ENCODE measurements at regions not wholly inside any gene's neighbourhood (a gene's known extent, or its start where the extent isn't known, plus 50 kb on each side); places are given as distances from the start of the nearest gene placed in this dataset.

- TF ChIP-seq CTCF (conservative IDR thresholded peaks at IDR 0.05): no peak
- Mint-ChIP-seq H3K4me1 (ENCODE audit: unreplicated experiment) (peaks cover 31% of the 10 kb centered on the region), H3K4me3 (peak overlapping the region; percentile 26), H3K27me3 (no peaks in the 10 kb centered on the region), H3K9me3 (no peaks in the 10 kb centered on the region), H3K27ac (peak overlapping the region; percentile 69), H3K36me3 (no peaks in the 10 kb centered on the region)
- no peak for DNase-seq (ENCODE audit: extremely low spot score, unreplicated experiment)
Observed at GRCh38 chr13:97127842-97128241, 94.3 kb upstream of the MBNL2 start.

- TF ChIP-seq CTCF (conservative IDR thresholded peaks at IDR 0.05): no peak
- Mint-ChIP-seq H3K27me3 (no peaks in the 10 kb centered on the region), H3K4me3 (no peak overlapping the region), H3K4me1 (ENCODE audit: unreplicated experiment) (peaks cover 26% of the 10 kb centered on the region), H3K36me3 (no peaks in the 10 kb centered on the region), H3K27ac (no peak overlapping the region), H3K9me3 (no peaks in the 10 kb centered on the region)
- no peak for DNase-seq (ENCODE audit: extremely low spot score, unreplicated experiment)
Observed at GRCh38 chr13:97130190-97130589, 91.9 kb upstream of the MBNL2 start.

GRCh38 chr13:97131447-97131846 is 90.7 kb upstream of the MBNL2 start:
- Mint-ChIP-seq H3K4me3 (no peak overlapping the region), H3K9me3 (no peaks in the 10 kb centered on the region), H3K36me3 (no peaks in the 10 kb centered on the region), H3K27ac (no peak overlapping the region), H3K27me3 (no peaks in the 10 kb centered on the region), H3K4me1 (ENCODE audit: unreplicated experiment) (peaks cover 23% of the 10 kb centered on the region)
- DNase-seq (ENCODE audit: extremely low spot score, unreplicated experiment): no peak
- TF ChIP-seq CTCF (conservative IDR thresholded peaks at IDR 0.05): no peak

GRCh38 chr13:97133554-97133953 is 88.6 kb upstream of the MBNL2 start:
- DNase-seq (ENCODE audit: extremely low spot score, unreplicated experiment): no peak
- Mint-ChIP-seq H3K4me3 (no peak overlapping the region), H3K36me3 (no peaks in the 10 kb centered on the region), H3K27me3 (no peaks in the 10 kb centered on the region), H3K9me3 (no peaks in the 10 kb centered on the region), H3K4me1 (ENCODE audit: unreplicated experiment) (peaks cover 27% of the 10 kb centered on the region), H3K27ac (no peak overlapping the region)
- TF ChIP-seq CTCF (conservative IDR thresholded peaks at IDR 0.05): no peak

- no peak for TF ChIP-seq CTCF (conservative IDR thresholded peaks at IDR 0.05)
- Mint-ChIP-seq H3K36me3 (no peaks in the 10 kb centered on the region), H3K27ac (no peak overlapping the region), H3K4me1 (ENCODE audit: unreplicated experiment) (peaks cover 27% of the 10 kb centered on the region), H3K9me3 (no peaks in the 10 kb centered on the region), H3K4me3 (no peak overlapping the region), H3K27me3 (no peaks in the 10 kb centered on the region)
- no peak for DNase-seq (ENCODE audit: extremely low spot score, unreplicated experiment)
Observed at GRCh38 chr13:97133955-97134354, 88.2 kb upstream of the MBNL2 start.

Data from type B pancreatic cell (in vitro differentiated cells).